HG02588 (cell line): ENCODE measurements at regions not wholly inside any gene's neighbourhood (a gene's known extent, or its start where the extent isn't known, plus 50 kb on each side); places are given as distances from the start of the nearest gene placed in this dataset.
"Not testable (repeated sequence)": the region's sequence is repeated elsewhere in the genome, so short reads cannot be mapped to it uniquely, and the experiment has no call there.

Source experiments
- ATAC-seq: cut with Tn5 transposase; IDR thresholded peaks from one replicate; pipeline ENCODE4 v1.9.1; 2021; ENCODE audit warnings: mild to moderate bottlenecking, moderate library complexity; ENCODE audit not compliant: unreplicated experiment

DNA sequence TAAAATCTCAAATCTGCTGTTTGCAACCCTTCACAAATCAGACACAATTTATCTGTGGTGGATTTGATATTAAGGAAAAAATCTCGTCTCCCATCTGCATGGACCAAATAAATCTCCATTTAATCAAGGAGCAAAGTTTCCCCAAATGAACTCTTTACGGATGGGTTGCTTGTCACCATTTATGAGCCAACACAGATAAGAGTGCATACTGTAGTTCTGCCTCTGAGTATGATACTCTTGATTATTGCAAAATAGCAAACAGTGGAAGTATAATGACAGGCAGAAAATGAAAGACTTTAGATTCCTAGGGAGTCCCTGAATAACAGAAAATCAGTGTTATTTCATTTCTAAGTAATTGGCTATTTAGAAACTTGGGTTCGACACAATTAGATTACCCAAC lies 1395.9 kb downstream of the FAM181B start:
- no peak for ATAC-seq

- ATAC-seq = no peak
These were observed 1401.4 kb downstream of the FAM181B start for GRCh38 chr11:81332276-81332675.

GRCh38 chr11:81331611-81332235 lies 1401.9 kb downstream of the FAM181B start:
- no peak for ATAC-seq

- no peak for ATAC-seq
These were observed 1402.6 kb downstream of the FAM181B start for GRCh38 chr11:81331088-81331487.

DNA sequence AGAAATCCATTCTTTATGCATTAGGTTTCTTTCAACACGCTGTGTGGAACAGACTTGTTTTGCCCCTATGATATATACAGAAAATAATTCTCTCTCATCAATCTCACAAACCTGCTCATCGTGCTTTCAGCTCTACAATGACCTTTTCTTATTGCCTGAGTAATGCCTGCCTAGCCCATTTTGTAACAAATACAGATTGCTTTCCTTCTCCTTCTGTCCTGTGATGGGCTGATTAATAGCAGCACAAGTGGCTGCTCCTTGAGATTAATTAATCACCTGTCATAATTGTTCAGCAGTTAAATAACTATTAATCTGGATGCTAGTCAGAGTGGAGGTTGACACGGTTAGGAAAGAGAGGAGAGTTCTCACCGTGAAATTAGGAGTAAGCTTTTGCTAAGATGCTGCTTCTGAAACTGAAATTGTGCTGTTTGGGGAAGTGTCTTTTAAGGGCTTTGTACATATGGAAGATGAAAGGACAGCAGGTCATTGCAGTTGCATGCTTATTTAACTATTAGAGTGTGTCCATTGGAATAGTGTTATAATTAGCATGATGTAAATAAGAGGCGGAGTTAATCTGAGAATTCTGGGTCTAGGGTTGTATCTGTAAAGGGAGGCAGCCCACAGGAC lies 1430.5 kb downstream of the FAM181B start:
- no peak for ATAC-seq

GRCh38 chr11:81301166-81301830 lies 1432.4 kb downstream of the FAM181B start:
- ATAC-seq = no peak

DNA sequence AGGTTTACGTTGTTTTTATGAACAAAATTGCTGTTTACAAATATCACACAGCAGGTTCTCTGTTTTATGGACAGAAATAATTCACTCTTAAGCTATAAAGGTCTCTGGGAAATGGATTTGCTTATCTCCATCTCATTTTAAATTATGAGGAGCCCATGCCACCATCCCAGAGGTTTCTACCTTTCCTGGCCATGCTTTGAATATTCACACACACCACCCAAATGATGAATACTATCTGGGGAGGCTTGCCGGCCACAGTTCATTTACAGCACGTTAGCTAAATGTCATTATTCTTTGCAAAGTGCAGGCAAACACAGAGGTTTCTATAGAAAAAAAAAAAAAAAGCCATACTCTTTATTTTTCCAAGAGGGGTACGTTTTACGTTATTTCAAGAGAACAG lies 1446.7 kb downstream of the FAM181B start:
- ATAC-seq = no peak

DNA sequence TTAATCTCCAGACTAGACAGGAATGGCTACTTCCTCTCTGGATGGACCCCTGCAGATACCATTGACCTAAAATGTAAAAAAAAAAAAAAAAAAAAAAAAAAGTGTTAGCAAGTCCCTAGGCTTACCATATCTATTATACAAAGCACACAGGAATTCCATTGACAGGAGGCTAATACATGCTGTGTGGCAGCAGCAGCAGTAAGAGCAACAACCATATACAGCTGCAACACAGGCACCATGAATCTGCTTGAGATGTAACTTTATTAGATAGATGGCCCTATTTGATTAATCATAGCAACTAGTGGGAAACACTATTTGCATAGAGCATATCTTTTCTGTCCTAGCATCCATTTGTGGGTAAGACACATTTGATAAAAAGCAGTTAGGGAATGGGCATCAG lies 1447.1 kb downstream of the FAM181B start:
- ATAC-seq = no peak

GRCh38 chr11:81280228-81280627 lies 1453.4 kb downstream of the FAM181B start:
- ATAC-seq = not testable (repeated sequence)

DNA sequence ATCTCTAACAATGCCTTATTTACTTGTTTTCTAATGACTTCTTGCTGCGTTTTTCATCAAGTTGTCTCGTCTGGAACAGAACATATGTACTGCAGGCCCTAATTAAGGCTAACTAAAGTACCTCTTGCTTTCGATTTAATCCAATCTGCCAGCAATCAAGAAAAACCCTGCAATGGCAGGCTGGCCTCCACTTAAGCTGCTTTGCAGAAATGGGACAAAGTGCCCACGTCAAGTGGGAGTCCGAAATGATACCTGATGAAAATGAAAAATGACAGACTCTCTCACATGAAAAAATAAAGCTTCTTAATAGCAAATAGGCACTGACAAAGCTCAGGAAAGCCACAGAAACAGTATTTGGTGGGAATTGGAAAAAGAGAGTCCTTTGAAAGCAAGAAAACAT lies 1454.7 kb downstream of the FAM181B start:
- no peak for ATAC-seq

DNA sequence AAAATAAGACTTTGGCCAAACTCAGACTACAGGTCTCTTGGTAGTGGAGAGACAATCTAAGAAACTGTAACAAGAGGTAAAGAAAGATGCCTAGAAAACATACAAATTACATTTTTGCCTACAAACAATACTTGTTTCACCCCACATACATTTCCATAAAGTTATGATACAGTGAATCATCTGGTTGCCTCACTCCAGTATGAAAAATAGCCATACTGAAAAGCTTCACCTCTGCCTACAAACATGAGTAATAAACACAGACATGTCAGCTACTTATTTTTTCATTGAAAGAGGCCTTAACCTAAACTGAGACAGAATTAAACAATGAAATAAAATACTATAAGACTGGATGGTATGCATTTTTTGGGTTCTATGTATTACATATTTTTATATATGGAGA lies 1463.0 kb downstream of the FAM181B start:
- ATAC-seq = no peak

DNA sequence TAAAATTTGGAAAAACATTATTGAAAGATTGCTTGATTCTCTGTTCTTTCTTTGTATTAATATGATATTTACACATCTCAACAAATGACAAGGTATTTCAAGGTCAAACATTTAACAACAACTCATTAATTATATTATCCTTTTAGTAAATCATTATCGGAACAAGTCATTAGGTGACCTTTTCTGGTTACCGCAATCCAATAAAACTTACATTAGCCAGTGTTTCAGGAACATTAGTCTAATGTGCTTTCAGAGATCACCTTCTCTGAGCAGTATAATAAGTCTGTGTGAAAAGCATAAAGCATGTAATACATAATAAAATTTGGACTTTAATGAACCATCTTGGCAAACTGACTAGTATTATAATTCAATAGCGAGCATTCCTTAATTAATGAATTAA lies 1466.4 kb downstream of the FAM181B start:
- ATAC-seq = no peak

- ATAC-seq = no peak
These were observed 1474.2 kb downstream of the FAM181B start for GRCh38 chr11:81259471-81259870.

DNA sequence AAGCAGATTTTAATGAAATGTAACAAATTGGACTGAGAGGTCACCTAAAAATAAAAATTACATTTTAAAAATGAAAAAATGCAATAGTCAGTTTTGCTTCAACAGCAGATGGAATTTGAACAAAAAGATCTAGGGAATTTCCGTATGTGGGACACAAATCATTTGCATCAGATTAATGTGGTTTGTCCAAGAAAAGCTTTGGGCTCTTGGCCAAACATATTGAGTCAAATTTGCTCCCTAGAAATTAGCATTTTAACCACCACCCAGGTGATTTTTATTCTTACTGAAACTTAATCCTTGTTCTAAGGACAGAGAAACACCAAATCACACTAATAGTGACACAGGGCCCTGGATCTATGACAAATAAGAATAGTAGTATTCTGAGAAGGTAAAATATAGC lies 1477.8 kb downstream of the FAM181B start:
- no peak for ATAC-seq

DNA sequence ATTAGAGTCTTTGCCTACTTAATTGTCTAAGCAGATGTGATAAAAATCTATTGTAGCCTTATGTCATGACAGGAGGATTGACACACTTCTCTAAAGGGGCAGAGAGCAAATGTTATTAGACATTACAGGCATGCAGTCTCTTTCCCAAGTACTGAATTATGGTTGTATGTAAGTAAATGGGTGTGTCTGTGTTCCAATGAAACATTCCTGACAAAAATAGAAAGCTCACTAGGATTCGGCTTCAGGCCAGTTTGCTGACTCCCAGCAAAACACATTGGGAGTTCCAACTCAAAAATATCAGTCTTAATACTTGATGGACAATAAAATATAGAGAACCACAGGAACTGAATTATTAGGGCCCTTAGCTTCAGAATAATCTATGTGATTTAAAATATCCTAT lies 1480.4 kb downstream of the FAM181B start:
- no peak for ATAC-seq

- ATAC-seq = no peak
These were observed 1486.7 kb downstream of the FAM181B start for GRCh38 chr11:81246941-81247340.

DNA sequence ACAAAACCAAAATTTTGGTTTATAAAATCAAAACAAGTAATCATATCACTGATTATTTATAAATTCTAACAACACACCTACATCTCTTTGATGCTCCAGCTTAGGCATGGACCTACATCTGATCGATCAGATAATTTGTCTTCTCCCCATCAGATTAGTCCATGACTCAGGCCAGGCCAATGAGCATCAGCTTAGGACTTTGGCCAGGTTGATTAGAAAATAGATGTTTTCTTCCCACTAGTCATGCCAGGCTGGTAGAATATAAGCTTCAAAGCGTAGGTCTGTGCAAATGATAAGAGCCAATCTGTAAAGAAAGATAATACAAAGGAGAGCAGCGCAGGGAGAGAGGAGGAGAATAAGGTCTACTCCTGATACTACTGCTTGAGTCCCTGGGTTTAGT lies 1487.9 kb downstream of the FAM181B start:
- no peak for ATAC-seq

DNA sequence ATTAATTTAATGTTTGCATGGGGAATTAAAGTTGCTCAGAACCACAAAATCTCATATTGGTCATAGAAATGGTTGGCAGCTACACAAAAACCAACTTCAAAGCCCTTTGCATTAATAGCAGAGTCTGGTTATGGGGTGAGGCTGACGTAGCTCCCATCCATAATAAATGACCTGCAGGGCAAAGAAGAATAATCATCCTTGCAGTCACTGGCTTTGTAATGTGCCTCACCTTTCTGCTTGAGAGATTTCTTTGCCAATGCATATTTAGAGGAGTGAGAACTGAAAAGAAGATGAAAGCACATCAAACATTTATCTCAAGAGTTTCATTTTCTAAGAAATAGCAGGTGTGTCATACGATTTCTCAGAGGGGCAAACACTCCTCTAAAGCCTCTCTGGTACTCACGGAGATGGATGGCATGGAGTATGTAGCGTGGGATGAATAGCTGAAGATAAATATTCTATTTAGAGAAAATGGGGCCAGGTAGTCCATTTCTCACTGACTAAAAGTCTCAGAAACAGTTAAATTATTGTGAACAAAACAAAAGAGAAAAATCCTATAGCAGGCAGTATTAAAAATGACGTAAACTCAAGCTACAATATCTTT lies 1491.9 kb downstream of the FAM181B start:
- no peak for ATAC-seq

GRCh38 chr11:81237139-81237538 lies 1496.5 kb downstream of the FAM181B start:
- ATAC-seq = no peak

DNA sequence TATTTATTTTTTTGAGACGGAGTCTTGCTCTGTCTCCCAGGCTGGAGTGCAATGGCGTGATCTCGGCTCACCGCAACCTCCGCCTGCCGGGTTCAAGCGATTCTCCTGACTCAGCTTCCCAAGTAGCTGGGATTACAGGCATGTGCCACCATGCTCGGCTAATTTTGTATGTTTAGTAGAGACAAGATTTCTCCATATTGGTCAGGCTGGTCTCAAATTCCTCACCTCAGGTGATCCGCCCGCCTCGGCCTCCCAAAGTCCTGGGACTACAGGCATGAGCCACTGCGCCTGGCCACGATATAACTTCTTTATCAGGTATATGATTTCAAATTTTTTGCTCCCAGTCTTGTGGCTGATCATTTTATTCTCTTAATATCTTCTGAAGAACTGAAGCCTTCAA lies 1506.3 kb downstream of the FAM181B start:
- not testable (repeated sequence) for ATAC-seq

DNA sequence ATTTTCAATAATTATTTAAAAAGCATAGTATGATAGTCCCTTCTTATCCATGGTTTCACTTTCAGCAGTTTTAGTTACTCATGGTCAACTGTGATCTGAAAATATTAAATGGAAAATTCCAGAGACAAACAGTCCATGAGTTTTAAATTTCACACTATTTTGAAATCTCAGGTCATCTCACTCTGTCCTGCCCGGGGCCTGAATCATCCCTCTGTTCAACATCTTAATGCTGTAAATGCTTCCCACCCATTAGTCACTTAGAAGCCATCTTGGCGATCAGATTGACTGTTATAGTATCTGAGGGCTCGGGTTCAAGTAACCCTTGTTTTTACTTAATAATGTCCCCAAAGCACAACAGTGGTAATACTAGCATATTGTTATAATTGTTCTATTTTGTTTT lies 1509.3 kb downstream of the FAM181B start:
- no peak for ATAC-seq

- ATAC-seq = no peak
These were observed 1511.2 kb downstream of the FAM181B start for GRCh38 chr11:81222491-81222890.
